Left ventricle myocardium inferior (tissue), 1 donor: ENCODE measurements at regions not wholly inside any gene's neighbourhood (a gene's known extent, or its start where the extent isn't known, plus 50 kb on each side); places are given as distances from the start of the nearest gene placed in this dataset.

ENCODE experiments used
- DNase-seq: peaks from one replicate; pipeline ENCODE4 v3.0.0-alpha.2; 2020
- H3K27ac ChIP-seq: fragments of 200-600 bp; replicated peaks from 2 replicates; pipeline ENCODE4 v1.8.0; 2021
- H3K27me3 ChIP-seq: fragments of 200-600 bp; 2 replicates; pipeline ENCODE4 v1.8.0; 2021; ENCODE audit warnings: low read depth
- H3K36me3 ChIP-seq: fragments of 200-600 bp; 2 replicates; pipeline ENCODE4 v1.8.0; 2021
- H3K4me1 ChIP-seq: fragments of 200-600 bp; 2 replicates; pipeline ENCODE4 v1.8.0; 2021
- H3K4me3 ChIP-seq: fragments of 200-600 bp; 2 replicates; pipeline ENCODE4 v1.8.0; 2021; ENCODE audit warnings: mild to moderate bottlenecking, moderate library complexity
- H3K9me3 ChIP-seq: fragments of 200-600 bp; replicated peaks from 2 replicates; pipeline ENCODE4 v1.8.0; 2021
- CTCF ChIP-seq: fragments of 200-600 bp; IDR thresholded peaks from 2 replicates; pipeline ENCODE4 v1.8.0; 2021; ENCODE audit warnings: antibody characterized with exemption, mild to moderate bottlenecking, borderline replicate concordance
- intact Hi-C: fragments of 100-400 bp; cut with micrococcal nuclease; formaldehyde crosslinking; loops from one replicate; pipeline ENCODE4 v1.11.0; 2022
- donor health status: DM: no; HTN: yes; CAD: no; lungs with severe emphysema.

- no peak for TF ChIP-seq CTCF
- peaks cover 41% of the 10 kb centered on the region for H3K27me3 ChIP-seq
- H3K4me1 ChIP-seq: no peaks in the 10 kb centered on the region
- no peak for DNase-seq
- H3K4me3 ChIP-seq: no peak overlapping the region
- no peaks in the 10 kb centered on the region for H3K9me3 ChIP-seq
- no peak overlapping the region for H3K27ac ChIP-seq
- no peaks in the 10 kb centered on the region for H3K36me3 ChIP-seq
- intact Hi-C loops: no loop called here
Observed at GRCh38 chr17:33598797-33599196, 305.7 kb upstream of the ASIC2 start.

GRCh38 chr17:33602981-33603380 is 309.9 kb upstream of the ASIC2 start:
- no peaks in the 10 kb centered on the region for H3K36me3 ChIP-seq
- H3K4me1 ChIP-seq: no peaks in the 10 kb centered on the region
- no peak for TF ChIP-seq CTCF
- no peak for DNase-seq
- peaks cover 78% of the 10 kb centered on the region for H3K27me3 ChIP-seq
- no peaks in the 10 kb centered on the region for H3K9me3 ChIP-seq
- no peak overlapping the region for H3K27ac ChIP-seq
- intact Hi-C loops: no loop called here
- H3K4me3 ChIP-seq: no peak overlapping the region

- Histone ChIP-seq H3K4me3 (no peak overlapping the region), H3K27me3 (peaks cover 78% of the 10 kb centered on the region), H3K9me3 (no peaks in the 10 kb centered on the region), H3K36me3 (no peaks in the 10 kb centered on the region), H3K27ac (no peak overlapping the region), H3K4me1 (no peaks in the 10 kb centered on the region)
- intact Hi-C loops: no loop called here
- TF ChIP-seq CTCF: no peak
- DNase-seq: no peak
Observed at GRCh38 chr17:33603789-33604188, 310.7 kb upstream of the ASIC2 start.

- no peak for DNase-seq
- intact Hi-C loops: no loop called here
- H3K36me3 ChIP-seq: no peaks in the 10 kb centered on the region
- H3K4me3 ChIP-seq: no peak overlapping the region
- H3K4me1 ChIP-seq: no peaks in the 10 kb centered on the region
- peaks cover 62% of the 10 kb centered on the region for H3K27me3 ChIP-seq
- no peak overlapping the region for H3K27ac ChIP-seq
- TF ChIP-seq CTCF: no peak
- H3K9me3 ChIP-seq: peaks cover 7% of the 10 kb centered on the region
Observed at GRCh38 chr17:33611532-33611931, 318.4 kb upstream of the ASIC2 start.

- Histone ChIP-seq H3K4me1 (no peaks in the 10 kb centered on the region), H3K27ac (no peak overlapping the region), H3K36me3 (no peaks in the 10 kb centered on the region), H3K27me3 (peaks cover 55% of the 10 kb centered on the region), H3K9me3 (peaks cover 7% of the 10 kb centered on the region), H3K4me3 (no peak overlapping the region)
- no peak for TF ChIP-seq CTCF
- no peak for DNase-seq
- intact Hi-C loops: no loop called here
Observed at GRCh38 chr17:33615861-33616260, 322.8 kb upstream of the ASIC2 start.

- intact Hi-C loops: no loop called here
- H3K36me3 ChIP-seq: no peaks in the 10 kb centered on the region
- H3K4me1 ChIP-seq: peaks cover 9% of the 10 kb centered on the region
- peaks cover 6% of the 10 kb centered on the region for H3K27me3 ChIP-seq
- H3K4me3 ChIP-seq: no peak overlapping the region
- no peak for DNase-seq
- no peaks in the 10 kb centered on the region for H3K9me3 ChIP-seq
- no peak for TF ChIP-seq CTCF
- H3K27ac ChIP-seq: peak overlapping the region; percentile 30
Observed at GRCh38 chr17:33623841-33624240, 330.7 kb upstream of the ASIC2 start.
